Naive thymus-derived CD4-positive, alpha-beta T cell (primary cell): ENCODE measurements at regions not wholly inside any gene's neighbourhood (a gene's known extent, or its start where the extent isn't known, plus 50 kb on each side); places are given as distances from the start of the nearest gene placed in this dataset.

Source experiments
- ATAC-seq: fragments of 150-1000 bp; cut with Tn5 transposase; 2 replicates; pipeline ENCODE4 v1.10.0; 2021; ENCODE audit warnings: mild to moderate bottlenecking, moderate library complexity
- CTCF ChIA-PET: fragments of 350-600 bp; sonication (Branson Sonifier 250); formaldehyde crosslinking; loops from one replicate; lab custom pipeline; 2021; ENCODE audit warnings: antibody characterized with exemption; lab: Charles Lee
- POLR2A ChIA-PET: fragments of 350-600 bp; sonication (Branson Sonifier 250); formaldehyde crosslinking; loops from one replicate; lab custom pipeline; 2021; ENCODE audit warnings: antibody characterized with exemption, inconsistent platforms; lab: Charles Lee
- DNase-seq, 9 donors: peaks; one replicate each; pipeline versions ENCODE4 v3.0.0 to v3.0.0-alpha.2; 2020 to 2022; ENCODE audit warnings: mixed read lengths in 1 of 9
- H3K27ac ChIP-seq: one replicate; pipeline ENCODE4 v1.7.0; 2013; ENCODE audit warnings: mild to moderate bottlenecking, low read depth, low read length, moderate library complexity
- H3K27me3 ChIP-seq, 2 donors: one replicate each; pipeline ENCODE4 v1.7.0; 2013; ENCODE audit warnings: low read length in 2 of 2, mild to moderate bottlenecking in 2 of 2, moderate library complexity in 2 of 2; ENCODE audit not compliant: control insufficient read depth in 2 of 2, insufficient read depth in 2 of 2
- H3K36me3 ChIP-seq, 3 experiments: 1 replicate in 2 of 3; 2 replicates in 1 of 3; pipeline ENCODE4 v1.7.0; 2013; ENCODE audit warnings: low read length in 3 of 3, mild to moderate bottlenecking in 3 of 3, moderate library complexity in 1 of 3; ENCODE audit not compliant: insufficient read depth in 3 of 3, control insufficient read depth in 2 of 3
- H3K4me1 ChIP-seq, 2 donors: one replicate each; pipeline ENCODE4 v1.7.0; 2013; ENCODE audit warnings: low read length in 2 of 2, mild to moderate bottlenecking in 2 of 2, moderate library complexity in 1 of 2; ENCODE audit not compliant: control insufficient read depth in 2 of 2, insufficient read depth in 2 of 2
- H3K4me3 ChIP-seq: 2 replicates; pipeline ENCODE4 v1.7.0; 2013; ENCODE audit warnings: mild to moderate bottlenecking, low read length
- H3K9me3 ChIP-seq, 3 experiments: 1 replicate in 2 of 3; 2 replicates in 1 of 3; pipeline ENCODE4 v1.7.0; 2013; ENCODE audit warnings: low read length in 3 of 3; ENCODE audit not compliant: control insufficient read depth in 2 of 3
- H3K27ac Mint-ChIP-seq, 9 donors: one replicate each; pipeline ENCODE4 v1.8.0; 2020 to 2022; ENCODE audit warnings: mixed read lengths in 9 of 9, mild to moderate bottlenecking in 8 of 9, moderate library complexity in 5 of 9, inconsistent platforms in 2 of 9
- H3K27me3 Mint-ChIP-seq, 5 donors: one replicate each; pipeline ENCODE4 v1.8.0; 2021 to 2022; ENCODE audit warnings: mixed read lengths in 5 of 5, mild to moderate bottlenecking in 1 of 5
- H3K36me3 Mint-ChIP-seq, 5 donors: one replicate each; pipeline ENCODE4 v1.8.0; 2020 to 2022; ENCODE audit warnings: mixed read lengths in 5 of 5, mild to moderate bottlenecking in 3 of 5, inconsistent platforms in 1 of 5
- H3K4me1 Mint-ChIP-seq, 7 donors: one replicate each; pipeline ENCODE4 v1.8.0; 2020 to 2022; ENCODE audit warnings: mixed read lengths in 7 of 7, mild to moderate bottlenecking in 3 of 7, inconsistent platforms in 1 of 7
- H3K4me3 Mint-ChIP-seq, 10 donors: one replicate each; pipeline ENCODE4 v1.8.0; 2020 to 2022; ENCODE audit warnings: mild to moderate bottlenecking in 10 of 10, mixed read lengths in 10 of 10, moderate library complexity in 6 of 10, inconsistent platforms in 2 of 10
- H3K9me3 Mint-ChIP-seq, 11 donors: one replicate each; pipeline ENCODE4 v1.8.0; 2020 to 2022; ENCODE audit warnings: mixed read lengths in 11 of 11, mild to moderate bottlenecking in 4 of 11, inconsistent platforms in 1 of 11, moderate library complexity in 1 of 11
- intact Hi-C, 2 donors: fragments of 100-400 bp; cut with micrococcal nuclease; formaldehyde crosslinking; loops; one replicate each; pipeline ENCODE4 v1.15.1; 2023

DNA sequence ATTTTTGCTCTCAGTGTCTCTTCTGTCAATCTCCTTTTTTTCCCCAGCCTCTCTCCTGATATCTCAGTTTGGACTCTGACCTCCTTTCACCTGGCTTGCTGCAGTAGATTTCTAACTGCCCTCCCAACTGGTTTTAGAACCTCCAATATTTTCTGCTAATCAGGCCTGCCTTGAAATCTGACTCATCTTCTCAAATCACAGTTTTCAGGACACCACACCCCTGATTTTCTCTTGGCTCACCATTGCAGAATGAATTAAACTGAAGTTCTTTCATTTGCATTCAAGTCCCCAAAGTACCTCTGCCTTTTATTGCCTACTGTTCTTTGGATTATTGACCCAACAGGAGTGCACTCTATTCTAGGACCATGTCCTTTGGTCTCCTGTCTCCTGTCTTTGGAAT, 310.4 kb upstream of the TRPC7 start:
- intact Hi-C loops = no loop called here
- no peaks in the 10 kb centered on the region for H3K9me3 ChIP-seq
- no peak overlapping the region for H3K4me3 ChIP-seq
- no peak overlapping the region for H3K4me3 Mint-ChIP-seq
- ATAC-seq = no peak
- DNase-seq = no peak
- peaks cover 0 to 17% (median 2%) of the 10 kb centered on the region in 11 donors for H3K9me3 Mint-ChIP-seq
- no peak overlapping the region for H3K27ac ChIP-seq
- ChIA-PET POLR2A (no interaction called here), CTCF (no interaction called here)
- H3K27me3 ChIP-seq = no peaks in the 10 kb centered on the region
- H3K27me3 Mint-ChIP-seq = no peaks in the 10 kb centered on the region
- peaks cover 0 to 4% (median 0%) of the 10 kb centered on the region in 5 donors for H3K36me3 Mint-ChIP-seq
- H3K27ac Mint-ChIP-seq = peak overlapping the region in 1 of 9 donors; percentile 46
- no peaks in the 10 kb centered on the region for H3K36me3 ChIP-seq
- H3K4me1 Mint-ChIP-seq = no peaks in the 10 kb centered on the region
- H3K4me1 ChIP-seq = no peaks in the 10 kb centered on the region

DNA sequence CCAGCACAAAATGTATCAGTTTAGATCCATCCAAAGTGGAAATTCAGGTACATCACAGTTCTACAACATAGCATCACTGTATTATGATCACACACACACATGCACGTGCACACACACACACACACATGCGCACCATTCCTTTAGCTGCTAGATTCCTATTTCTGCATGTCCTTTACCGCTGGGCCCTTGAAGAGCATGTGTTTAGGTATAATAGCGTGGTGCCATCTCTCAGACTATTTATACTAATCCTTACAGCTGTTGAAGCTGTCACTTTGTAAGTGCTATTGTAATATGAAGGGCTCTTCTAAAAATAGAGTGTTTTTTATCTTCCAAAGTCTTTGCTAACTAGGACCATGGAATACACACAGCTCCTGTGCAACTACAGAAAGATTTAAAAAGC, 308.8 kb upstream of the TRPC7 start:
- Histone ChIP-seq H3K9me3 (no peaks in the 10 kb centered on the region), H3K4me1 (no peaks in the 10 kb centered on the region), H3K36me3 (no peaks in the 10 kb centered on the region), H3K27ac (no peak overlapping the region), H3K4me3 (no peak overlapping the region), H3K27me3 (no peaks in the 10 kb centered on the region)
- intact Hi-C loops = no loop called here
- ChIA-PET POLR2A (no interaction called here), CTCF (no interaction called here)
- ATAC-seq = no peak
- no peak for DNase-seq
- H3K27ac Mint-ChIP-seq = no peak overlapping the region
- peaks cover 0 to 11% (median 0%) of the 10 kb centered on the region in 11 donors for H3K9me3 Mint-ChIP-seq
- H3K4me1 Mint-ChIP-seq = no peaks in the 10 kb centered on the region
- H3K27me3 Mint-ChIP-seq = no peaks in the 10 kb centered on the region
- peaks cover 0 to 4% (median 0%) of the 10 kb centered on the region in 5 donors for H3K36me3 Mint-ChIP-seq
- no peak overlapping the region for H3K4me3 Mint-ChIP-seq

DNA sequence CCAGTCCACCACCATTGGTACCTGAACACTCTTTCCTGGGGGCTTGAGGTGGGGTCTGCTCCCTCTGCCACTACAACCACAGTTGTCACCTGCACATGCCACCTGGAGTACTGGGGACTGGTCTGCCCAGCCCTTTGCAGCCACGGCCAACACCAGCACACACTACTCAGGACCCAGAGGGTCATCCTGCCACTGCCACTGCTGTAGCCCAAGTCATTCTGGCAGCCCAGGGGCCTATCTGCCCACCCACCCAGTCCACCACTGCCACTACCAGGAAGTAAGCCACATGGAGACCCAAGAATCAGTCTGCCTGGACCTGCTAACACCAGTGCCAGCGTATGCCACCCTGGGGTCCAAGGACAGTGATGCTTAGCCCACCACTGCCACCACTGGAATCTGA, 302.4 kb upstream of the TRPC7 start:
- Histone ChIP-seq H3K27me3 (no peaks in the 10 kb centered on the region), H3K27ac (no peak overlapping the region), H3K4me3 (no peak overlapping the region), H3K36me3 (no peaks in the 10 kb centered on the region), H3K4me1 (no peaks in the 10 kb centered on the region), H3K9me3 (no peaks in the 10 kb centered on the region)
- Mint-ChIP-seq H3K27me3 (peaks cover 0 to 4% (median 0%) of the 10 kb centered on the region in 5 donors), H3K36me3 (no peaks in the 10 kb centered on the region), H3K4me3 (no peak overlapping the region), H3K4me1 (no peaks in the 10 kb centered on the region), H3K9me3 (peaks cover 0 to 11% (median 3%) of the 10 kb centered on the region in 11 donors), H3K27ac (no peak overlapping the region)
- ChIA-PET CTCF (no interaction called here), POLR2A (no interaction called here)
- intact Hi-C loops = no loop called here
- DNase-seq (no peak), ATAC-seq (no peak)

DNA sequence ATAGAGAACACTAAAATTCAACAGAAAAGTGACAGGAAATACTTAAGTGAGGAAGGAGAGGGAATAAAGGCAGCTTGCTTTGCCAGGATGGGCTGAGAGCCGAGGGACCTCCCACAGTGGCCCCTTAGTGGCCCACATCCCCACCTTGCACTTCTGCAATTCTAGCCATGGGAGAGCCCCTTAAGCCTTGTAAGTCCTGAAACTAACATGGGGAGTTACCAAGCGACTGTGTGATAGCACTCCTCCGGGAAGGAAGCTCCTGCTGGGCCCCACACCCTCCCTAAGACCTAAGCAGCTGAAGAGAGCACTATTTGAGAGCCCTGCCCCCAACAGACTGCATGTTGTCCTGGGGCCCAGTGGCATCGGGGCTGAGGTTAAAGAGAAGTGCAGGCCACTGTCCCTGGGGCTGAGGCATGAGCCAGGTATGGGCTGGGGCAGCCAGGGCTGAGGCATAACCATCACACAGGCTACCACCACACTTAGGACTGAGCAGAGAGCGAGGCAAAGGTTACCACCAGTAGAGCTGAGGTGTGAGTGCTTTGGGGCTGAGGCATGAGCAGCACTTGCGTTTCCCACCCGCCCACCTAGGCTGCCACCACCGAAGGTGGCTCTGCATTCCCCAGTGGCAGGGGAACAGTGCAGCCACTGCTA, 301.8 kb upstream of the TRPC7 start:
- Histone ChIP-seq H3K4me3 (no peak overlapping the region), H3K4me1 (no peaks in the 10 kb centered on the region), H3K27me3 (no peaks in the 10 kb centered on the region), H3K36me3 (no peaks in the 10 kb centered on the region), H3K9me3 (no peaks in the 10 kb centered on the region), H3K27ac (no peak overlapping the region)
- H3K9me3 Mint-ChIP-seq = peaks cover 0 to 11% (median 3%) of the 10 kb centered on the region in 11 donors
- no peak for ATAC-seq
- POLR2A ChIA-PET = no interaction called here
- CTCF ChIA-PET = no interaction called here
- H3K4me3 Mint-ChIP-seq = no peak overlapping the region
- H3K27ac Mint-ChIP-seq = no peak overlapping the region
- no peak for DNase-seq
- peaks cover 0 to 4% (median 0%) of the 10 kb centered on the region in 5 donors for H3K27me3 Mint-ChIP-seq
- H3K4me1 Mint-ChIP-seq = no peaks in the 10 kb centered on the region
- intact Hi-C loops = no loop called here
- no peaks in the 10 kb centered on the region for H3K36me3 Mint-ChIP-seq

DNA sequence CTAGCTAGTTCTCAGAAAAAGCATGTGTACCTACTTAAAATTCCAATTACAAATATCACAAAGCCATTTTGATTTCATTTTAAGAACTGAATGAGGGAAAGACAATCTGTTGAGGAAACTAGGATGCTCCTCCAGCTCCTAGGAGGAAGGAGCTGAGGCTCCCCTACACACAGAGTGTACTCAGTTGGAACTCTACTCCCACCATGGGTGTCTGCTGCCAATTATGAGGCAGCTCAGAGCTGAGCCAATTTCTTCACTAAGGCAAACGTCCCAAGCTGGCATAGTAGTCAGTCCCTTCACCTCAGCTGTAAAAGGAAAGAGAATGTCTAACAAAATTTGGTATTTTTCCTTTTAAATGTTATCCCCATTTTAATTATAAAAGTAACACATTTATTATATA, 300.0 kb upstream of the TRPC7 start:
- no peak for ATAC-seq
- intact Hi-C loops = no loop called here
- Histone ChIP-seq H3K4me3 (no peak overlapping the region), H3K27ac (no peak overlapping the region), H3K27me3 (no peaks in the 10 kb centered on the region), H3K9me3 (no peaks in the 10 kb centered on the region), H3K4me1 (no peaks in the 10 kb centered on the region), H3K36me3 (no peaks in the 10 kb centered on the region)
- Mint-ChIP-seq H3K27me3 (peaks cover 0 to 4% (median 0%) of the 10 kb centered on the region in 5 donors), H3K4me3 (no peak overlapping the region), H3K27ac (no peak overlapping the region), H3K4me1 (no peaks in the 10 kb centered on the region), H3K9me3 (peaks cover 0 to 11% (median 4%) of the 10 kb centered on the region in 11 donors), H3K36me3 (no peaks in the 10 kb centered on the region)
- CTCF ChIA-PET = no interaction called here
- POLR2A ChIA-PET = no interaction called here
- no peak for DNase-seq

DNA sequence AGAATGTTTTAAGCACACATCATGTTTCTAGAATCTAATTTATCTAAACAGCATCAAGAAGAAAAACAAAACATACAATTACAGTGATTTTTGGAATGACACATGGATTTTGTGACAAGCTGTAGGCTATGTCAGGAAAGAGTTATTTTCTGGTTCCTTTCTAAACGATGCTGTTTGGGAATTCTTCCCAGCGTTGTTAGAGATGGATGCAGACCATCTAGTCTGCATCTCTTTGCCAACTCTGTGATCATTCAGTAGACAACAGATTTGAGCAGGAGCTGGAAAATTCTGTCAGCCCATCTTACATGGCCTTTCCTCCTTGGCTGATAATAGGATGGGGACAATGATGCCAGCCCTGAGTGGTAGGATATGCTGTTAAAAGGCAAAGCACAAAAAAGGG, 295.7 kb upstream of the TRPC7 start:
- CTCF ChIA-PET = no interaction called here
- POLR2A ChIA-PET = no interaction called here
- intact Hi-C loops = no loop called here
- DNase-seq (no peak), ATAC-seq (no peak)
- peaks cover 0 to 2% (median 0%) of the 10 kb centered on the region in 5 donors for H3K27me3 Mint-ChIP-seq
- Histone ChIP-seq H3K4me1 (no peaks in the 10 kb centered on the region), H3K27me3 (no peaks in the 10 kb centered on the region), H3K4me3 (no peak overlapping the region), H3K36me3 (no peaks in the 10 kb centered on the region), H3K27ac (no peak overlapping the region), H3K9me3 (no peaks in the 10 kb centered on the region)
- H3K4me3 Mint-ChIP-seq = no peak overlapping the region
- peaks cover 0 to 7% (median 0%) of the 10 kb centered on the region in 11 donors for H3K9me3 Mint-ChIP-seq
- no peaks in the 10 kb centered on the region for H3K36me3 Mint-ChIP-seq
- H3K27ac Mint-ChIP-seq = no peak overlapping the region
- no peaks in the 10 kb centered on the region for H3K4me1 Mint-ChIP-seq

DNA sequence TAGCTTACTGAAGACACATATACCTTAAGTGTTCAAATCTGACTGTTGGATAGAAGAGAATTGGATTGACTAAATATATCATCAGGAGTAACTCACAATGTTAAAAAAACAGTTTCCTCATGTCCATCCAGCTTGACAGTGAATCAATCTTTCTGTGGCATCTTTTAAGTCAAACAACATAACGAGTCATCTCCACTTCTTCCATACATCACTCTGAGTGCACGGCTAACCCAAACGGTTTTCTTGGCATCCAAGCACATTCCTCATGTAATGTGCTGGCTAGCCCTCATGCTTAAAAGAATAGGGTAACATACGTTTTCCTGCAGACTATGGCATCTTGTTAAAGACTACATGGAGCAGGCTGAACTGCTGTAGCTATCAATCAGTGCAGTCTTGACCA, 291.5 kb upstream of the TRPC7 start:
- no peak overlapping the region for H3K27ac ChIP-seq
- no peaks in the 10 kb centered on the region for H3K27me3 ChIP-seq
- no peak overlapping the region for H3K4me3 ChIP-seq
- H3K9me3 ChIP-seq = no peaks in the 10 kb centered on the region
- no peaks in the 10 kb centered on the region for H3K36me3 ChIP-seq
- intact Hi-C loops = no loop called here
- no peaks in the 10 kb centered on the region for H3K4me1 ChIP-seq
- ChIA-PET POLR2A (no interaction called here), CTCF (no interaction called here)
- Mint-ChIP-seq H3K27me3 (no peaks in the 10 kb centered on the region), H3K4me1 (no peaks in the 10 kb centered on the region), H3K36me3 (no peaks in the 10 kb centered on the region), H3K27ac (no peak overlapping the region), H3K4me3 (no peak overlapping the region), H3K9me3 (peaks cover 0 to 11% (median 2%) of the 10 kb centered on the region in 11 donors)
- ATAC-seq = no peak
- DNase-seq = no peak
